ES-I3 (cell line): ENCODE measurements at regions not wholly inside any gene's neighbourhood (a gene's known extent, or its start where the extent isn't known, plus 50 kb on each side); places are given as distances from the start of the nearest gene placed in this dataset.

Experiments used
- H3K36me3 ChIP-seq: 2 replicates; pipeline ENCODE4 v1.6.1; 2013; ENCODE audit warnings: mild to moderate bottlenecking, low read length, control low read depth, moderate library complexity; ENCODE audit not compliant: insufficient read depth
- H3K4me1 ChIP-seq: 2 replicates; pipeline ENCODE4 v1.6.1; 2013; ENCODE audit warnings: mild to moderate bottlenecking, control low read depth, low read length; ENCODE audit not compliant: insufficient read depth
- H3K9ac ChIP-seq: 2 replicates; pipeline ENCODE4 v1.6.1; 2013; ENCODE audit warnings: low read depth, mild to moderate bottlenecking, low read length, moderate library complexity
- H3K9me3 ChIP-seq: 2 replicates; pipeline ENCODE4 v1.6.1; 2013; ENCODE audit warnings: mild to moderate bottlenecking, low read length, moderate library complexity; ENCODE audit not compliant: control insufficient read depth, insufficient read depth

GRCh38 chr12:91364471-91365184 lies 182.0 kb upstream of the DCN start:
- Histone ChIP-seq H3K36me3 (no peaks in the 10 kb centered on the region), H3K9me3 (no peaks in the 10 kb centered on the region), H3K9ac (no peak overlapping the region), H3K4me1 (peaks cover under 1% of the 10 kb centered on the region; the same call in 1 of the 2 replicates)

GRCh38 chr12:91361864-91362263 lies 179.2 kb upstream of the DCN start:
- no peak overlapping the region for H3K9ac ChIP-seq
- H3K4me1 ChIP-seq: no peaks in the 10 kb centered on the region; the same call in 1 of the 2 replicates
- no peaks in the 10 kb centered on the region for H3K36me3 ChIP-seq
- no peaks in the 10 kb centered on the region for H3K9me3 ChIP-seq

- H3K9ac ChIP-seq: no peak overlapping the region
- no peaks in the 10 kb centered on the region for H3K9me3 ChIP-seq
- H3K36me3 ChIP-seq: no peaks in the 10 kb centered on the region
- H3K4me1 ChIP-seq: no peaks in the 10 kb centered on the region
Observed at GRCh38 chr12:91357381-91357780, 174.8 kb upstream of the DCN start.

- Histone ChIP-seq H3K9ac (no peak overlapping the region), H3K4me1 (no peaks in the 10 kb centered on the region), H3K36me3 (no peaks in the 10 kb centered on the region), H3K9me3 (no peaks in the 10 kb centered on the region)
Observed at GRCh38 chr12:91356405-91356804, 173.8 kb upstream of the DCN start.

GRCh38 chr12:91355150-91356006 lies 172.8 kb upstream of the DCN start:
- no peak overlapping the region for H3K9ac ChIP-seq
- H3K9me3 ChIP-seq: no peaks in the 10 kb centered on the region
- H3K4me1 ChIP-seq: no peaks in the 10 kb centered on the region
- H3K36me3 ChIP-seq: no peaks in the 10 kb centered on the region

GRCh38 chr12:91353266-91353665 lies 170.6 kb upstream of the DCN start:
- no peaks in the 10 kb centered on the region for H3K9me3 ChIP-seq
- H3K36me3 ChIP-seq: no peaks in the 10 kb centered on the region
- H3K4me1 ChIP-seq: no peaks in the 10 kb centered on the region
- H3K9ac ChIP-seq: no peak overlapping the region

GRCh38 chr12:91349476-91349875 lies 166.9 kb upstream of the DCN start:
- Histone ChIP-seq H3K4me1 (no peaks in the 10 kb centered on the region), H3K9me3 (no peaks in the 10 kb centered on the region), H3K9ac (no peak overlapping the region), H3K36me3 (no peaks in the 10 kb centered on the region)

- H3K9me3 ChIP-seq: no peaks in the 10 kb centered on the region
- H3K4me1 ChIP-seq: no peaks in the 10 kb centered on the region
- no peak overlapping the region for H3K9ac ChIP-seq
- H3K36me3 ChIP-seq: no peaks in the 10 kb centered on the region
Observed at GRCh38 chr12:91347481-91348214, 165.0 kb upstream of the DCN start.

- Histone ChIP-seq H3K36me3 (no peaks in the 10 kb centered on the region), H3K9me3 (no peaks in the 10 kb centered on the region), H3K9ac (no peak overlapping the region), H3K4me1 (no peaks in the 10 kb centered on the region)
Observed at GRCh38 chr12:91346827-91347226, 164.2 kb upstream of the DCN start.

- no peaks in the 10 kb centered on the region for H3K4me1 ChIP-seq
- H3K9ac ChIP-seq: no peak overlapping the region
- no peaks in the 10 kb centered on the region for H3K9me3 ChIP-seq
- H3K36me3 ChIP-seq: no peaks in the 10 kb centered on the region
Observed at GRCh38 chr12:91344408-91344807, 161.8 kb upstream of the DCN start.

GRCh38 chr12:91343010-91343409 lies 160.4 kb upstream of the DCN start:
- H3K9ac ChIP-seq: no peak overlapping the region
- H3K36me3 ChIP-seq: no peaks in the 10 kb centered on the region
- no peaks in the 10 kb centered on the region for H3K9me3 ChIP-seq
- H3K4me1 ChIP-seq: no peaks in the 10 kb centered on the region

GRCh38 chr12:91339106-91339505 lies 156.5 kb upstream of the DCN start:
- Histone ChIP-seq H3K4me1 (no peaks in the 10 kb centered on the region), H3K9ac (no peak overlapping the region), H3K9me3 (no peaks in the 10 kb centered on the region), H3K36me3 (no peaks in the 10 kb centered on the region)

- H3K36me3 ChIP-seq: no peaks in the 10 kb centered on the region
- no peak overlapping the region for H3K9ac ChIP-seq
- no peaks in the 10 kb centered on the region for H3K4me1 ChIP-seq
- H3K9me3 ChIP-seq: no peaks in the 10 kb centered on the region
Observed at GRCh38 chr12:91335699-91336098, 153.1 kb upstream of the DCN start.

- no peaks in the 10 kb centered on the region for H3K9me3 ChIP-seq
- H3K4me1 ChIP-seq: no peaks in the 10 kb centered on the region
- H3K36me3 ChIP-seq: no peaks in the 10 kb centered on the region
- no peak overlapping the region for H3K9ac ChIP-seq
Observed at GRCh38 chr12:91333966-91334365, 151.3 kb upstream of the DCN start.
